OCI-LY7 (cell line): ENCODE measurements at regions not wholly inside any gene's neighbourhood (a gene's known extent, or its start where the extent isn't known, plus 50 kb on each side); places are given as distances from the start of the nearest gene placed in this dataset.

ENCODE experiments used
- EZH2phosphoT487 ChIP-seq: fragments of 200-600 bp; sonication (generic); IDR thresholded peaks from 2 replicates; pipeline ENCODE4 v1.6.1; 2018; ENCODE audit warnings: low read depth, borderline replicate concordance, mild to moderate bottlenecking, mixed run types, antibody characterized with exemption, low read length, moderate library complexity, mixed read lengths
- TF ChIP-seq, protein P1 (sequence below): fragments of 200-600 bp; sonication (generic); conservative IDR thresholded peaks from 2 replicates; pipeline ENCODE4 v1.5.1; 2014; ENCODE audit warnings: mild to moderate bottlenecking, antibody characterized with exemption, low read length, moderate library complexity, mixed read lengths

GRCh38 chr7:109059089-109059488 is 489.4 kb downstream of the DNAJB9 start:
- no peak for TF ChIP-seq EZH2phosphoT487
- TF ChIP-seq, protein P1, sequence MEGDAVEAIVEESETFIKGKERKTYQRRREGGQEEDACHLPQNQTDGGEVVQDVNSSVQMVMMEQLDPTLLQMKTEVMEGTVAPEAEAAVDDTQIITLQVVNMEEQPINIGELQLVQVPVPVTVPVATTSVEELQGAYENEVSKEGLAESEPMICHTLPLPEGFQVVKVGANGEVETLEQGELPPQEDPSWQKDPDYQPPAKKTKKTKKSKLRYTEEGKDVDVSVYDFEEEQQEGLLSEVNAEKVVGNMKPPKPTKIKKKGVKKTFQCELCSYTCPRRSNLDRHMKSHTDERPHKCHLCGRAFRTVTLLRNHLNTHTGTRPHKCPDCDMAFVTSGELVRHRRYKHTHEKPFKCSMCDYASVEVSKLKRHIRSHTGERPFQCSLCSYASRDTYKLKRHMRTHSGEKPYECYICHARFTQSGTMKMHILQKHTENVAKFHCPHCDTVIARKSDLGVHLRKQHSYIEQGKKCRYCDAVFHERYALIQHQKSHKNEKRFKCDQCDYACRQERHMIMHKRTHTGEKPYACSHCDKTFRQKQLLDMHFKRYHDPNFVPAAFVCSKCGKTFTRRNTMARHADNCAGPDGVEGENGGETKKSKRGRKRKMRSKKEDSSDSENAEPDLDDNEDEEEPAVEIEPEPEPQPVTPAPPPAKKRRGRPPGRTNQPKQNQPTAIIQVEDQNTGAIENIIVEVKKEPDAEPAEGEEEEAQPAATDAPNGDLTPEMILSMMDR: no peak
